Caki2 (cell line): ENCODE measurements at regions not wholly inside any gene's neighbourhood (a gene's known extent, or its start where the extent isn't known, plus 50 kb on each side); places are given as distances from the start of the nearest gene placed in this dataset.

Experiments used
- DNase-seq: peaks from one replicate; pipeline ENCODE4 v3.0.0-alpha.2; 2015; ENCODE audit warnings: low read depth
- in situ Hi-C: cut with HindIII; loops from 2 replicates; pipeline ENCODE4 v1.10.0; 2016; ENCODE audit warnings: low sequenced_read_pairs, low pct_unique_long_range_greater_than_20kb, mixed read lengths

GRCh38 chr12:31872831-31873604 is 86.2 kb upstream of the RESF1 start:
- in situ Hi-C loops, result no loop called here
- no peak for DNase-seq

DNA sequence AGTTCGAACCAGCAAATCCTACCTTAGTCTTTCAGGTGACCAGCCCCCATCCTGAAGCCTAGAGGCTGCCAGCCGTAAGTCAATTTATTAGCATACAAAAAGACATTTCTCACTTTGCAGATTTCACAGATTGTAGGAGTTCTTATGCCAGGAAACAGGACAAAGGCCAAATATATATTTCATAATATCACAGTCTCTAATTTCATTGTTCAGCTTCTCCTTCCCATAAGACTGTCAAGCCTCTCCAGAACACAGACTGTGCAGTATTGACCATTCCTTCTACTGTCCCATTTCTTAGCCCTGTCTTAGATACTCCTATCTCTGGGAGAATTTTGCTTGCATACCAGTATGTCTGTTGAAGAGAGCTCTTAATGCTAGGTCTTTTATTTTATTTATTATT is 89.2 kb upstream of the RESF1 start:
- in situ Hi-C loops, result no loop called here

DNA sequence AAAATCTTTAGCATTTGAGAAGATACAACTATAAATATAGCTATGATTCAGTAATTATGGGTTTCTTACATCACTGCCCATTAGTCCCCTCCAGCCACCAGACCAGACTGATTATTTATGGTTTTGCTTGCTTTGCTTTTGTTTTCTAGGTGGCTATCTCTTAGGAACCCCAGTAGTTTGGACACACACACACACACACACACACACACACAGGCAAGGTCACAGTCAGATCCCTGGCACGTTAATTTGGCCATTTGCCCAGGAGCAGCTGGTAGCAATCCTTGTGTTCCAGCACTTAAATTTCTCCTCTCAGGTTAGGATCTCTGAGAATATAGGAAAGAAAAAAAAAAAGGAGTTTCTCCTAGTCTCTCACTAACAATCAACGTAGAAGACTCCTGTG is 90.2 kb upstream of the RESF1 start:
- in situ Hi-C loops, result no loop called here
- DNase-seq, result peak; percentile 4

More for the DNA sequence above, 89.2 kb upstream of the RESF1 start:
- DNase-seq, result no peak

- DNase-seq, result no peak
- in situ Hi-C loops, result no loop called here
Observed at GRCh38 chr12:31867292-31867691, 91.9 kb upstream of the RESF1 start.

GRCh38 chr12:31866523-31866922 is 92.7 kb upstream of the RESF1 start:
- in situ Hi-C loops, result no loop called here
- DNase-seq, result no peak

DNA sequence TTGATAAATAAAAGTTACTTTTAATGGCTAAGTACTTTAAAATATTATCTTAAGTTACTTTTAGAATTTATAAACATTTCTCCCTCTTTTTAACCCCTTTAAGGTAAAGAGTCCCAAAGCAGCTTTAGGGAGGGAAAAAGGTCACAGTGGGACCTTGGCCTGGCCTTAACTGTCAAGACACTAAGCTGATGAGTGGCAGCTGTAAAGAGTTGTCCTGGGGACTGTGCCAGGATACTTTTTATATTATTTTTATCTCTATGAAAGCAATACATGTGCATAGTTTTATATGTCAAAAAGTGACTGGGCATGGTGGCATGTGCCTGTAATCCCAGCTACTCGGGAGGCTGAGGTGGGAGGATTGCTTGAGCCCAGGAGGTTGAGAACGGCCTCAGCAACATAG is 94.2 kb upstream of the RESF1 start:
- in situ Hi-C loops, result no loop called here
- no peak for DNase-seq

- in situ Hi-C loops, result no loop called here
- DNase-seq, result no peak
Observed at GRCh38 chr12:31861360-31861759, 97.9 kb upstream of the RESF1 start.

DNA sequence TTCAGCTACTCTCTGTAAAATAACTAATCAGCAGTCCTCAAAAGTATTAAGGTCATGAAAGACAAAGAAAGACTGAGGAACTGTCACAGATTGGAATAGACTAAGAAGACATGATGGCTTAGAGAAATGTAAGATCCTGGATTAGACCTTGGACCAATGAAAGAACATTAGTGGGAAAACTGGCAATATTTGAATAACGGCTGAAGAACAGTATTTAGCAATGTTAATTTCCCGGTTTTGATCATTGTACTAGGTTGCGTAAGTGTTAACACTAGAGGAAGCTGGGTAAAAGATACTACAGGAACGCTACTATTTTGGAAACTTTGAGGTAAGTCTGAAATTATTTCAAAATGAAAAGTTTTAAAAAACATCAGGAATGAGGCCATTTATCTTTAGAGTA is 98.8 kb upstream of the RESF1 start:
- in situ Hi-C loops, result no loop called here
- DNase-seq, result no peak

DNA sequence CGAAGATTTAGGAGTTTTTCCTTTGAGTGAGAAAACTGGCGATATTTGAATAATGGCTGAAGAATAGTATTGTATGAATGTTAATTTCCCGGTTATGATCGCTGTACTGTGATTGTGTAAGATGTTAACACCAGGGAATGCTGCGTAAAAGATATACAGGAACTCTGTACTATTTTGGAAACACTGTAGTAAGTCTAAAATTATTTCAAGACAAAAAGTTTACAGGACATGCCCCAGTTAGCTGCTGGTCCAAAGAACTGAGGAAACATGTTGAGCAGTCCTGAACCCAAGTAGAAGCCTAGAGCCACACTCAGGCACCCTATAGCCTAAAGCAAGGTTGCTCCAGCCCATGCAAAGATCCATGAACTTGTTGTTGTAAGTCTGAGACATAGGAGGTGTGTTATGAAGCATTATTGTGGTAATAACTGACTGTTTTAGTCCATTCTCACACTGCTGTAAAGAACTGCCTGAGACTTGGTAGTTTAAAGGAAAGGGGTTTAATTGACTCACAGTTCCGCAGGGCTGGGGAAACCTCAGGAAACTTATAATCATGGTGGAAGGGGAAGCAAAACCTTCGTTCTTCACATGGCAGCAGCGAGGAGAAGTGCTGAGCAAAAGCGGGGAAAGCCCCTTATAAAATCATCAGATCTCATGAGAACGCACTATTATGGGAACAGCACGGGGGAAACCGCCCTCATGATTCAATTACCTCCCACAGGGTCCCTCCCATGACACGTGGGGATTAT is 99.8 kb upstream of the RESF1 start:
- no peak for DNase-seq
- in situ Hi-C loops, result no loop called here

GRCh38 chr12:31855427-31855826 is 103.8 kb upstream of the RESF1 start:
- in situ Hi-C loops, result no loop called here
- no peak for DNase-seq

- in situ Hi-C loops, result no loop called here
- no peak for DNase-seq
Observed at GRCh38 chr12:31853977-31854376, 105.2 kb upstream of the RESF1 start.

DNA sequence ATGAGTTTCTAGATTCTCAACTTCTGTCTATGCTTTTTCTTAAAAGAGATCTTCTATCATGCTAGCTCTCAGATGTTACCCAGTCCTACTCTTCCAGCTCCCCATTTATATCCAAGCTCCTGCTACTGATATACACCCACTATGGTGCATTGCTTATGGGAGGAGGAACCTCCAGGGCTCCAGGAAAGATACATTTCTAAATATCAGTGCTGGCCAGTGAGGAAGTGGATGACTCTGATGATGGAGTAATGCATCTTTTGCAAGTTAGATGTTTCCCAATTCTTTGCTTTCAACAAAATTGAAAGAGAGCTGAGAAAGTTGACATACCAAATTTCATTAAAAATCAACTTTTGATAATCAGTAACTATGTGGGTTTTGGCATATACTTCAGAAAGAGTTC is 105.7 kb upstream of the RESF1 start:
- in situ Hi-C loops, result no loop called here
- DNase-seq, result no peak

GRCh38 chr12:31850268-31850667 is 108.9 kb upstream of the RESF1 start:
- in situ Hi-C loops, result no loop called here

DNA sequence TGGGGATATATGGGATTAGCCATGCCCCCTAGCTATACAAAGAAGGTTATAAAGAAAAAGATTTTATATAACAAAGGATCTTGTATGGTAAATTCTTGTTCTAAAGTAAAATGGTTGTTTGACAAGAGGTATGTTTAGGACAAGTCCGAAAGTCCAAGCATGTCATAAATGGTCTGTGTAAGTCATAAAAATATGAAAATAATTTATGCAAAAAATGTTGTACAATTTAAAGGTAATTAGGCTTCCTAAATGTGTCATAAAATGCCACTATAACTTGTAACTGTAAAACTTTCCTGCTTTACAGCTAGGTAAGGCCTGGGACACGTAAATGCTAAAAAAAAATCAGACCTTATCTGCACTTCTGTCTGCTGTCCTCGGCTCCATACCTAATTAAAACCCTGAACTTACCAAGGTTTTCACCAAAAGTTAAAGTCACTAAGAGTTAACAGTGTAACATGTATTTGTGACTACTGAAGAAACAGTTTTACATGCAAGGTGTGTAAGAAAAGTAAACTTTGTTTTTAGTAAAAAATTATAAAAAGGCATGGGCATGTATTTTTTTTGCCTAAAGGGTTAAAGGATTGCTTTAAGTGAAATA is 110.0 kb upstream of the RESF1 start:
- in situ Hi-C loops, result no loop called here
- DNase-seq, result peak; percentile 20

More at GRCh38 chr12:31850268-31850667, 108.9 kb upstream of the RESF1 start:
- DNase-seq, result peak; percentile 16

- DNase-seq, result no peak
- in situ Hi-C loops, result no loop called here
Observed at GRCh38 chr12:31846405-31846804, 112.8 kb upstream of the RESF1 start.

DNA sequence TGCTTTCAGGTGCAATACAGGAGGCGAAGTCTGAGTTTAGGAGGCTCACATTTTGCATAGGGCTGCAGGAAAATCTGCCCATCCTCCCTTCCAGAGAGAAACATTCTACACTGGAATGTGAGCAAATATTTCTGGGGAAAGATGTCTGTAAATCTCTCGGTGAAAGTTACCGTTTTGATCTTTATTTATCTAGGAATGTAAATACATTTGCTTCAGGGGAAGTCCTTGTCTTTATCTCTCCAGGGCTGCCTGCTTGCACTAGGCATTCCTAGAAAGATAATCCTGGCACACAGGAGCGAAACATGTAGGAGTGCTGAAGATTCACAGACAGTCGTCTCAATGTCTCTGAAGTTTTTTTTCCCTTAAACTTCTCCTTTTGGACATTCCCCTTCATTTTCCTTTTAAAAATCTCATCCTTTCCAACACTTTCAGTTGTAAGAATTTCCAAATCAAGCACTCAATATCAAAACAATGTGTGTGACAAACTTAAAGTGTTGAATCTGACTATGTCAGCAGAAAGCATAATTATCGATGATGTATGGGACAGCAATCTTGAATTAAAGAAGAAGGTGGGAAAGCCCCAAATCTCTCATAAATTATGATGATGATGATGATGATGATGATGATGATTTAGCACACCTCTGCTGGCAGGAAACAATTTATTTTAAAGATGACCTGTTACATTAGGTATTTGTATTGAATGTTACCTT is 113.4 kb upstream of the RESF1 start:
- no peak for DNase-seq
- in situ Hi-C loops, result no loop called here

GRCh38 chr12:31843398-31844095 is 114.7 kb upstream of the AMN1 start:
- no peak for DNase-seq
- in situ Hi-C loops, result no loop called here

DNA sequence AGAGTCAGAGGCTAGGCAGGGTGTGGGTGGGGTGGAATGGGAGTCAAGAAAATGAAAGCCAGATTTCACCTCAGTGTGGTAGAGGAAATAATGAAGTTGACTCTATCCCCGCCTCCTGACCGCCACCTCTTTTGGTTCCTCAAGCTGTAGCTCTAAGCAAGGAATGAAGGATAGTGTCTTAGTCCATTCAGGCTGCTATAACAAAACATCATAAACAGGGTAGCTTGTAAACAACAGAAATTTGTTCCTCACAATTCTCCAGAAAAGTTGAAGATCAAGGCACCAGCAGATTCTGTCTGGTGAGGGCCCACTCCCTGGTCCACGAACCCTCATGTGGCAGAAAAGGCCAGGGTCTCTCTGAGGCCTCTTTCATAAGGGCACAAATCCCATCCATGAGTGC is 109.1 kb upstream of the AMN1 start:
- DNase-seq, result no peak
- in situ Hi-C loops, result no loop called here
